ENCODE measurements at regions not wholly inside any gene's neighbourhood (a gene's known extent, or its start where the extent isn't known, plus 50 kb on each side); places are given as distances from the start of the nearest gene placed in this dataset.

DNA sequence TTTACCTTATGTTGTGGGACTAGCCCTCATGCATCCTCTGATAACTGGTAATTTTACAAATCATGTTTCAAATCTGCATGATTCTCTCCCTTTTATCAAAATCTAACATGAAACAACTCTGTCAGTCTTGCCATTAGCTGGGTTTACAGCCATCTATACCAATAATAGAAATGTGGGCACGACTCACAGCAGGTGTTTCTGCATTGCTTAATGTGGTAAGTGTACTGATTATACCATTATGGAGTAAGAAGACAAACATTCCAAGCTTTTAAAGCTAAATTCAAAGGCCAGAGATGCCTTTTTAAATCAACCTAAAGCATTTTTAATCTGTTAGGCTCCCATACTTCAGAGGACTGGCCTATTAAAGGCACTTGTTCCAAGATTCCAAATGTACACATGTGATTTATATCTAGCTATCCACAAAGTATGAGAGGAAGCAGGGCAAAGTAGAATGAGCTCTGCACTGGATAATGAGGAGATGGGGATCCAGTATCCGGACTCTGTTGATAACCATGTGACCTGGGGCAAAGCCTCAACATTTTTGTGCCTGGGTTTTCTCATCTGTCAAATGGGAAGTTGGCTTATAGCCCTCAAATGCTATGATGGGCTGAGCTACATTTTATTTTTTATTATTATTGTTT is 52.3 kb upstream of the FUT8 start:
- no peak for DNase-seq

DNA sequence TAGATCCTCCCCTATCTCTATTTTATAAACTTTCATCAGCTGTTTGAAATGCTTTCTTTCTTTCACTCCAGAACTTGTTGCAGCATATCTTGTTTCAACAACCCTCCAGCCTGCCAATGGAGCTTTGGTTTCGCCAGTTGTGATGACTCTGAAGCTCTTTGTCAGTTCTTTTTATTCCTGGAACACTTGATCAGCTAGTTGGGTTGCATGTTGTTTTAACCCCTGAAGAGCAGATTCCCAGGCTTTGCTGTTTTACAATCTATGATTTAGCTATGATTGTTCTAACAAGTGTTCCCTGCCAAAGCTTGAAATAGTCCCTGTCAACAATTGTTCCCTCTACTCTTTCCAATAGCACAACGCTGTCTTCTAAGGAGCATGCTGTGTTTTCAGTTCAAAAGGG is 50.6 kb upstream of the FUT8 start:
- no peak for DNase-seq
